Stimulated activated CD8-positive, alpha-beta memory T cell treated with anti-CD3 and anti-CD28 coated beads, Interleukin-7, amount 100 ng/mL, for 4 hours (primary cell): ENCODE measurements at regions not wholly inside any gene's neighbourhood (a gene's known extent, or its start where the extent isn't known, plus 50 kb on each side); places are given as distances from the start of the nearest gene placed in this dataset.
"Not testable (repeated sequence)": the region's sequence is repeated elsewhere in the genome, so short reads cannot be mapped to it uniquely, and the experiment has no call there.

Experiments
- DNase-seq, 2 donors: peaks; one replicate each; pipeline ENCODE4 v3.0.0-alpha.2; 2020; ENCODE audit warnings: low read depth in 2 of 2

DNA sequence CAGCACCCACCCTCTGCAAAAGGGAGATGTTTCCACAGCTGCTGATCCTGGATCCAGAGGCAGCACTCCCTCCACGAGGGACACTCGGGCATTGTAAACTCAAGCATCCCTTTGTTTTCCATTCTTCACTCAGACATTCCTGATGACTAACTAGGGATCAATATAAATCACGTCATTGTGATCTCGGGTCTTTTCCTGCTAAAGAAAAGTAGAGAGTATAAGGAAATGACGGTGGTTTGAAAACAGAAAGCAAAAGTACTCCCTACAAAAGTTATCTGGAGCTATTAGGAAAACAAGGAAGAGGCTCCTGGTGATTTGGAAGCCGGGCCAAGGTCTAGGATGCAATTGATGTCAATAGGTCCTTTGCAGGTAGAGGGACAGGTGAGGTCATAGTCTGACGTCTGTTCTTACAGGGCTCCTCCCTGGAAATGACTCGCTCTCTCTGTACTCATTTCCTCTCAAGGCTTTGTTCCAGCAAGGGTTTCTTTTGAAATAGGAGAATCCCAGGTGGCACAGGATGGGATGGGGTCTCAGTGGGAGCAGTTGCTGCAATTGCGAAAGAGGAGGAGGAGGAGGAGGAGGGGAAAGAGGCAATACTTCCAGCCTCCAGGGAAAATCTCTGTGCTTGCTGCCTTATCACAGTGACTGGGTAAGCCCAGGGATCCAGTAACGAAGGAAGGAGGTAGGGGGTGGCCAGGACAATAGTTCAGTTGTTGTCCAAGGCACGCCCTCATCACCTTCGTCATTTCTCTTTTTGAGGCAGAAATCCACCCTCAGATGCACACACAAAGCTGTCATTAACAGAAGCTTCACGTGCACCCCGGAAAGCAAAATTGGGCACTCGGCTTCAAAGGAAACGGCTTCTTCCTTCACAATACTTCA, 222.8 kb downstream of the LY86 start:
- no peak for DNase-seq

DNA sequence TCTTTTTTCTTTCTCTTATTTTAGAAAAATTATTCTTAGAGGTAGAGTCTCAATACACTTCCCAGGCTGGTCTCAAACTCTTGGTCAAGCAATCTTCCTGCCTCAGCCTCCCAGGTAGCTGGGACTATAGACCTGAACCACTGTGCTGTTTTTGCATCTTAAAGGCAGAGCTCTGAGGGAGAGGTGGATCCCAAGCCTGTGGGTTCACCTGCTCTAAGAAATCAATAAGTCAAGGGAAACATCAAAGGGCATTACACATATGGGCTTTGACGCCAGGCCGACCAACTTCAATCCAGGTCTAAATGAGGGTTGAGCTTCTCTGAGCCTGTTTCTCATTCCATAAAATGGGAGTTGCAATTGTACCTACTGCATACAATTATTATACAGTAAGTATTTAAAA, 223.9 kb downstream of the LY86 start:
- DNase-seq: no peak

DNA sequence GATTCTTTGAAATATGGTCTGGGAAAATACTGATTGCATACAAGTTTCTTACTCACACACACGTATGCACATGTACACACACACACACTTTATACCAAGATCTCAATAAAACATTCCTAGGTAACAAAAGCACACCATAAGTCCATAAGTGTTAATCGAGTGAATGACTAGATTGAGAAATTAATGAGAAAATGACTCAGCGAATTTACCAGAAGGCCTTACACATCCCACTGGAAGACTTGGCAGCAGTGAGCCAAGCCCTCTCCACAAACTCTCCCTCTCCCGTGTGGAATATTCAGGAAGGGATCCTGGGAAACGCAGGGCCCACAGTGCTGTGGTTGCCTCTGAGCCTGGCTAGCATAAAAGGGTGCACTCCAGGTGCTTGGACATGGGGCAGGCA, 227.2 kb downstream of the LY86 start:
- DNase-seq: no peak

DNA sequence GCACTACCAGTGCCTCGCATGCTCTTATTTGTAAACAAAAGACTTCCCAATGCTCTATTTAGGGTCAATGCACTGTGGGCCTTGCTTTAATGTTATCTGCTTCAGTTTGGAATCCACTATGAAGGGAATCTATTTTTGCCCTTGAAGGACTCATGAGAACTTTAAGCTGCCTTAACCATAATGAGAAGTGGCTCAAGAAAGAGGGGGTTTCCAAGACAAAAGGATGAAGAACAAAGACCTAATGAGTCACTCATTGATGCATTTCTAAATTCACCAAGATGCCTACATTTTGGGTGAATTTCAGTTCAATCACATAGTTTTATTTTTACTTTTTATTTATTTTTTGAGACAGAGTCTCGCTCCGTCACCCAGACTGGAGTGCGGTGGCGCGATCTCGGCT, 228.2 kb downstream of the LY86 start:
- DNase-seq: no peak

DNA sequence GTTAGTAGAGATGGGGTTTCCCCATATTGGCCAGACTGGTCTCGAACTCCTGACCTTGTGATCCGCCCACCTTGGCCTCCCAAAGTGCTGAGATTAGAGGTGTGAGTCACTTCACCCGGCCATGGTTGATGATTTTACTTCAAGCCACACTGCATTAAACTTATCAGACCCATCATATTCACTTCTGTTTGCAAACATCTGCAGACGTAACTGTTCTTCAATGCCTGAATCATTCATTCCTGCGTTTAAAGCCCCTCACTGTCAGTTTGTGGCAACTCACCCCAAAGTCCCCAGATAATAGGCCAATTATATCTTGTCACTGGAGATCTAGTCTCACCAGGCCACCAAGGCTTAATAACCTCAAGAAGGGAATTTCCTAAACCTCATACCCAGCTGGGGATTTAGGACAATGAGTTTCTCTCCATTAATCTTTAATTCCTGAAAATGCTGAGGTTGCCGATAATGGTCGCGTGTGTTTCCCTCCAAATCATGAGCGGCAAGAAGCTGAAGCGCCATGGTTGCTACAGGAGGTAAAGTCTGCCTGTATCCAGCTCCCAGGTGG, 229.6 kb downstream of the LY86 start:
- DNase-seq: no peak

DNA sequence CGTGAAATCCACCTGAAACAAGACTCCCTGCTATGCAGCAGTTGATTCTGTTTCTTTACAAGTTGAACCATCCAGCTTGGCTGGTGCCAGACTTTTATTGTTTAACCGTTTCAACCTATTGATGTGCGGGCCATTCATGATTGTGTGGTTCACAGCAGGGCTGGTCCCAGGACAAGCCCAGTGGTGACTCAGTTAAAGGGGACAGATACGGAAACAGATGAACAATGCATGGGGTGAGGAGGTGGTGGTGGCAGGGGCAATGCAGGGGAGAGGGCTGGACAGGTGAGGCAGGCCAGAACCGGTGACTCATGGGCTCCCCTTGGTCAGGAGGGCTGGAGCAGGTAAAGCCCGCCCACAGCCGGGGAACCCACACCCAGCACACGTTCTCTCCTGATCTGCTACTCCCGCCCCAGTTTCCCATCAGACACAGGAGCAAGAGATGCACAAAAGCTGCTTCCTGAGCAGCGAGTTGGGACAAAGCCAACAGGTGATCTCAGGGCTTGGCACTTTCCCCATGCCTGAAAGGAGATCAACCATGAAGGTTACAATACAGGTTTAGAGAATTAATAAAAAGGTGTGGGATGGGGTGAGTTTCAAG, 232.2 kb downstream of the LY86 start:
- DNase-seq: no peak

DNA sequence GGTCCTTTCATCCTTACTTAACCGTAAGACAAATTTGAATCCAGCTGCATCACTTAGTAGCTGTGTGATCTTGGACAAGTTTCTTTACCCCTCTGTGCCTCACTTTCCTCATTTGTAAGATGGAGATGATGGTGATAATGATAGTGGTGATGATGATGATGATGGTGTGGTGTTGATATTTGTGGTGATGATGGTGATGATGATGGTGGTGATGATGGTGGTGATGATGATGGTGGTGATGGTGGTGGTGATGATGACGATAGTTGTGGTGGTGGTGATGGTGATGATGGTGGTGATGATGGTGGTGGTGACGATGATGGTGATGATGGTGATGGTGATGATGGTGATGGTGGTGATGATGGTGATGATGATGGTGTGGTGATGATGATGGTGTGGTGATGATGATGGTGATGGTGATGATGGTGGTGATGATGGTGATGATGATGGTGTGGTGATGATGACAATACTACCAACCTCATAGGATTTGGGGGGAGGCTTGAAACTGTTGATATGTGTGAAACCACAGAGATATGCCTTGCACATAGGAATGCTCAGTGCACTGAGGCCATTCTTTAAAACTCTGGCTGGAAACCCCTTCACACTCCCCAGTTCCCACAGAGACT, 233.2 kb downstream of the LY86 start:
- DNase-seq: no peak

DNA sequence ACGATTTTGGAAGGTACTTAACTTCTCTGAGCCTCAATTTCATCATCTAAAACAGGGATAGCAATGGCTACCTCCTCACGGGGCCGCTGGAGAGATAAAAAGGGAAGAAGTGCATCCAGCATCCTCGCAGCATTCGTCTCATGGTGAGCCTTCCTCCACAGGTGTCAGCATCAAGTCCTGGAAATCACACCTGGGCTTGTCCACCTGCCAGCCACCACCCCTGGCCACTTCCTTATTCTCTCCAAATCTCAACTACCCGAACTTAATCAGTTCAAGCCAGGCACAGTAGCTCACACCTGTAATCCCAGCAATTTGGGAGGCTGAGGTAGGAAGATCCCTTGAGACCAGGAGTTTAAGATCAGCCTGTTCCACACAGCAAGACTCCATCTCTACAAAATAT, 234.5 kb downstream of the LY86 start:
- DNase-seq: no peak

DNA sequence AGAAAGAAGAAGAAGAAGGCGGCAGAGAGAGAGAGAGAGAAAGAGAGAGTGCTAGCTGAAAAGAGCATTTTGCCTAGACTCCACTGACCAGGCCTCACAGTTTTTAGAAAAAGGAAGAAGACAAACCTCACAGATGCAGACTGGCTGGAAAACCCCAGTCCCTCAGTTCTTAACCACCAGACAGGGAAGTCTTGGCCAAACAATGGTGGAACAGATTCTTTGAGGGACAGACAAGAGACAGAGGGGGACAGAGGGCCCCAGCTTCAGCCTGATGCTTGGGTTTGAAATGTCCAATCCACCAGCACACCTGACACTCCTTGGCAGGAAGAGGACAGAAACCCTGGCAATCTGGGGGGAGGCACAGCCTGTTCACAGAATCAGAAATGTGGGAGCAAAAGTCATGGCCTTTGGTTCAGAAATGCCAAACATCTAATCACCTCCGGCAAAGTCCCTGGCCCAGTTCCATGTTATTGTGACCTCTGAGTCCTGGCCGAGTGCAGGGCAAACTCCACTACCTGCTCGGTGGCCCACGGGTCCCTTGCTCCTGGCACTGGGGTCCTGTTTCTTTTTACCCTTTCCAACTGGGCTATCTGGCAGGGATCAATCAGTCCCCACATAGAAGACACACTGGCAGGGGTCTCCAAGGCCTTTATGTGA, 235.2 kb downstream of the LY86 start:
- no peak for DNase-seq

DNA sequence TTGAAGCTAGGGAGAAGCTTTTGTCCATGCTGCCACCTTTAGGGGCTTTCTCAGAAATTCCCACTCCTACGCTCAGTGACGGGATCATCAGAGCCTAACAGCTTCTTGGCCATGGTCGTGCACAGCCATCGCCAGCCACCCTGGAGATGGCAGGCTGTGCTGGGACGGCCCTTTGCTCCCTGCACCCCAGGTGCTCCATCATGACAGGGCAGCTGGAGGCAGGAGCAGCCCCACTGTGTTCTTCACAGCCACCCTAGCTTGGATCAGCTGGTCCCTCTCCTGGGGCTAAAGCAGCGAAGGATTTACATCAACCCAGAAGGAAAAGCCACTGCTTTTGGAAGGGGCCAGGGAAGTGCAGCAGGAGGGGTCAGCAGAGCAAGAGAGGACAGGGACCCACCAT, 235.9 kb downstream of the LY86 start:
- no peak for DNase-seq

DNA sequence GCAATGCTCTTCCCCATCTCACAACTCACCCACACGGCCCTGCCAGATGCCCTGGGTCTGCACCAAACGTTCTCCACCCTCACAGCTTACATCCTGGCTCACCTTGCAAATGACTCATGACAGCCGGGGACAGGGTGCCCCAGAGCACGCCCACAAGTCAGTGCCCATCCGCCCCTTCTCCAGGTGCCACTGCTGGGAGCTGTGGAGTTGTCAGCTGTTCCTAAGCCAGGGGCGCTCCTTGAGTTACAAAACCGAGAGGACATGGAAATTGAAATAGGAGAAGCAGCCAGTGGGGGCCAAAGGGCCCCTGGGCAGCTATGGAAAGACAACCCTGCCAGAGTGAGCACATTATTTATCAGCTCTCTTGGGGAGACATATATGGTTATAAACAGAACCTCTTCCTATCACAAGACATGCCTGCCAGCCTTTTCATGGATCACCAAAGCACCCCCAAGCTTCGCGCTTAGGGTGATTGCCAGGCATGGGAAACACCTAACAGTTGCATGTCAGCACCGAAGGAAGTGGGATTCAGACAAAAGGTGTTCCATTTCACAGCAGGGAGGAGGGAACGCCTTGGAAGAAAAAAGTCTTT, 236.8 kb downstream of the LY86 start:
- DNase-seq: no peak

DNA sequence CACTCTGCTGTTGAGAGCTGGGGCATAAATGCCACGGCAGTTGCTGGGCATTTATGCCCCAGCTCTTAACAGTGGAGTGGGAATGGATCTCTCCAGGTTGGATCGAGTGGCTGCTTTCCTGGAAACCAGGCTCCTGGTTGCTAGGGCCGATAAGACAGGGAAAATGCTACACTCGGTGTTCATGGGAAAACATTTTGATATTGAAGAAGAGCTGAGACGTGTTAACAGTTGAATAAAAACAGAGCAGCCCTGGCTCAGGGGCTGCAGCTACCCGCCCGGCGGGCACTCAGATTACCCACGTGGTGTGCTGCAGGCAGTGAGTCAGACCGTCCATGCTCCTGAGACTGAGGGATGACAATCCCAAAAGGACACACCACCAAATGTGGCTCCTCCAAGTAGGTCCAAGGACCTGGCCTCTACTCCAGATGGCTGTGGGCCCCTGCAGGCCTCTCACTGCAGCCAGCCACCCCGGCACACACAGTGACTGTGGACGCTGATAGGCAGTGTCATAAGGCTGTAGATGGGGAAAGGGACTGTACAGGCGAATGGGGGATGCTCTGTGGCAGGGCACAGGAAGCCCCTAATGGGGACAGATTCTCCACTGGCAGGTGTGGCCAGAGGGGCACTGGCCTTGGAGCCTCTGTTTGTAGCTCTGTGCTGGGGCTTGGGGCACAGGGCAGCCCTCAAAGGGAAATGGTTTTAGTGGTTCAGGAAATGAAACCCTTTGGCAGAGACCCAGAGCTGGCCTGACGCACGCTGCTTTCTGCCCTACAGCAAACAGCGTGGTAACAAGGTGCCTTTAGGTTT, 237.8 kb downstream of the LY86 start:
- no peak for DNase-seq

DNA sequence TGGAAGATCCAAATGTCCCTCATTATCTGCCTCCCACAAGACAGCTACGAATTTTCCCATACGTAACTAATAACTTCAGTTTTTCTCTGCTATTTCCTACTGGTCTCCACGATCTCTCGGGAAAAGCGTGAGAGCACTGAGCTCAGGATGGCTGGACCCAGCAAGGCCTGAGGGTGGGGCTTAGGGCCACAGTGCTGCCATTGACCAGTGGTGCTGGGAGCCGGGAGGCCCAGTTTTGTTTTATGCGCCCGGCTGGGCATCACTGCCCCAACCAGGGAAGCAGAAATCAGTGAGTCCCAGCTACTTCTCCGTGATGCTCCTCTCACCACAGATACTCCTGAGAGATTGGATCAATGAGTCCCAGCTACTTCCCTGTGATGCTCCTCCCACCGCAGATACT, 238.4 kb downstream of the LY86 start:
- DNase-seq: no peak

DNA sequence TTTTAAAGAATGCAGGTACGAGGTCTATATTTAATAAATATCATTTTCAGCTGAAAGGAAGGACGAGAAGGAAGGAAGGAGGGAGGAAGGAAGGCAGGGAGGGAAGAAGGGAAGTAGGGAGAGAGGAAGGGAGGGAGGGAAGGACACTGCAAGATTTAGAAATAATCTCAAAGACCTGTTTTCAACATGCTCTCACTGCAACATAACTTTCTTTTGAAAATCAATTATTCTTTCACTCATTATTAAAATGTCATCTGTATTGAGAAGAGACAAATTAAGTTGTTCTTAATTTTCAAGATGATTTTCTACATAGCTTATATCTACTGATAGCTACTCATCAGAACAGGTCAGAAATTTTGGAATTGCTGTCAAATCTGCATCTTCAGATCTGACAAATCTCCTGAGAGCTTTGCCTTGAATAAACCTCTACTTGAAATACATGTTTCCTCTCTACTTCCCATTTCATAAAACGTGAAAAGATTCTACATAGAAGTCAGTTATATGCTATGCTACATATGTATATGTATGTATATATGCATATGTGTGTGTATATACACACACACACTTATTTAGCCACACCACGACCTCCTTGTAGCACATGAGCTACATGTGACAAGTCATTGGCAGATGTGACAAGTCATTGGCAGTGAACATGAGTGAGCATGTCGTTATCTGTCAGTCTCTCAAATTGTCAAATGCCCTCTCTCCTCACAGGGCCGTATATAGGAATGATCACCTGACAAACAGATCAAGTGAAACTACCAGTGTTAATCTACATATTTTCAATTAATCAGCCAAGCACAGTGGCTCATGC, 241.6 kb downstream of the LY86 start:
- DNase-seq: no peak

DNA sequence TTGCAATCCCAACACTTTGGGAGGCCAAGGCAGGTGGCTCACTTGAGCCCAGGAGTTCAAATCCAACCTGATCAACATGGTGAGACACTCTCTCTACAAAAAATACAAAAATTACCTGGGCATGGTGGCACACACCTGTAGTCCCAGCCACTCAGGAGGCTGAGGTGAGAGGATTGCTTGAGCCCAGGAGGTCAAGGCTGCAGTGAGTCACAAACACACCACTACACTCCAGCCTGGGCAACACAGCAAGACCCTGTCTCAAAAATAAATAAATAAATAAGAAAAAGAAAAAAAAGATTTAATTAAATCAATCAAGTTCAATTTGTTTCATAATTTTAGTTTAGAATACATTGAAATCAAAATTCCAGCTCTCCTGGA, 242.2 kb downstream of the LY86 start:
- DNase-seq: not testable (repeated sequence)

DNA sequence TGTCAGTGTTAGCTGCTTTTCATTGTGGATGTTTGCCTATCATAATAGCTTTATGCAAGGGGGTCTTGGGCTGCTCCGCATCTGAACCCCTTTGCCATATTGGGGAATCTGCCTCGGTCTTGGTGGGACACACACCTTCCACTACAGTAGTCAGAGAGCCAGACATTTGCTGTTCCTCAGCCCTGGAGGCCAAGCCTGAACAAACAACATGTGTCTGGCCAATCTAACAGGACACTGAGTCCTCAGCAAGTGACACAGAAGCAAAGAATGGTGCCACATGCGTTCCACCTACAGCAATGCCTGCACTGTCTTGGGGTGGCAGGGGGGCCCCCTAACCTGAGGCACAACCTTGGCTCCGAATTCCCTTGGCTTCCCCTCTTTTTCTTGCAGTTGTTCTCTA, 243.9 kb downstream of the LY86 start:
- DNase-seq: no peak

DNA sequence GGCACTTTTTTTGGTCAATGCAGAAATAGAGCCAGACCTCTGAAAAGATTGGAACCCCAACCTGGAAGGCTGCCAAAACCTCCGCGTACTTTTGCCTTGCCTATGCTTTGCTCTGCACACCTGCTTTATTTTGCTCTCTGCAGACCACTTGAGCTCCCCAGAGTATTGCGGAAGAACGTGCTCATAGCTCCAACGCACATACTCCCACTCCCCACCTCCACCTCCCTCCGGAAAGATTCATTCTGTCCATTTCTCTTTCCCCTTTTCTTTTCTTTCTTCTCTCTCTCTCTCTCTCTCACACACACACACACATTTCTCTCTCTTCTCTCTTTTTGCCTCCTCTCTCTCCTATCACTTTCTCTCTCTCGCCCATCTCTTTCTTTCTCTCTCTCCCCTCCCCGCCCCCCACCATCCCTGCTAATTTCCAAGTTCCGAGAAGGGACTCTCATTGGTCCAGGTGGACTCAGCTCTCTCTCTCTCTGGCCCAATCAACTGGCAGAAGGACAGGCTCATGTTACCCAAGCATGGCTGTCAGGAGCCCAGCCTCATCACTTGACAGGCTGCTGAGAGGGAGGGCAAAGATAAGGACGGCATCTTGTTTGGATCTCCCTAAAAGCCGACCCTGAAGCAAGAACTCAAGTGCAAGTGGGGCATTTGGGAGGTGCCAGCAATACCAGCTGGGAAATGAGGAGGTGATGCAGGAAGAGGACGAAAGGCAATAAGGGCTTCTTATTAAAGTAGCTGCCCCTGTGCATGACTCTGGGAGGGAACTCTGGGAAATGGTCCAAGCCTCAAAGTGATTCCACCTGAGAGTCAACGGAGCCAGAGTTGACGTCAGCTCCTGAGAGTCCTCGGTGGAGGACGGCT, 246.1 kb downstream of the LY86 start:
- DNase-seq: no peak

DNA sequence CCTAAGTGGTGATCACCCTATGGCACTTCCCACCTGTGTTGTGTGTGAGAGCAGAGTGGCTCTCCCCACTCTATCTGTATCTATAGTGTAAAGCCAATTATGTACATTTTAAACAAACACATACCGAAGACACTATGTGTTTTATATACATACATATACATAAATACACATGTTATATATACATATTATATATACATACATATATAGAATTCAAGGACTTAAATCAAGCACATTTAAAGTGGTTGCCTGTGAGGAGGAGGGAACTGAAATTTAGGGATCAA, 246.6 kb downstream of the LY86 start:
- no peak for DNase-seq

DNA sequence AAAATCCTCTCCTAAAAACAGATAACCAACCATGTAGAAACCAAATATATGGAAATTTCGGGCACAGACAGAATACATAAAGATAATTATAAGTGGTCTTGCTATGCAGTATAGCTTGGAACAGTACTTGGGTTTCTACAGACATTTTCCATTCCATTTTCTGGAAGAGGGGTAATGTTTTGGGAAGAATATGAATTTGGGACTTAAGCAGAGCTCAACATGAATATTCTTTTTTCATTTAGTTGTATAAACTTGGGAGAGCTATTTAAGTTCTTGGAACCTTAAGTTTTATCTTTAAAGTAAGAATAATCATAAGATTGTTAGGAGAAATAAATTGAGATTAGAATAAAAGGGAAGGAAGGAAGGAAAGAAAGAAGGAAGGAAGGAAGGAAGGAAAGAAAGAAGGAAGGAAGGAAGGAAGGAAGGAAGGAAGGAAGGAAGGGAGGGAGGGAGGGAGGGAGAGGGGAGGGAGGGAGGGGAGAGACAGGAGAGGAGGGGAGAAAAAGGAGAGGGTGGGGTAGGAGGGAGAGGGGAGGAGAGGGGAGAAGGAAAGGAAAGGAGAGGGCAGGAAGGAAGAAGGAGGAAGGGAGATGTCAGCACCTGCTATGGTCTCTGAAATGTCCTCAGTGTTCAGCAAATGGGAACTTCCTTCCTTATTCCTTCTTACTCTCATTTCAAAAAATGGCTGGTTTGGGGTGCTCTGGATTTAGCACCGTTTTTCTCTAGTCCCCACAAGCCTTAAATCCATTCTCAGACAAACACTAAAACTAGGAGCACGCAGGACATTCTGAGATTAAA, 248.3 kb downstream of the LY86 start:
- DNase-seq: no peak
